SW480 (cell line): ENCODE measurements at regions not wholly inside any gene's neighbourhood (a gene's known extent, or its start where the extent isn't known, plus 50 kb on each side); places are given as distances from the start of the nearest gene placed in this dataset.
"Not testable (repeated sequence)": the region's sequence is repeated elsewhere in the genome, so short reads cannot be mapped to it uniquely, and the experiment has no call there.

Experiments used
- DNase-seq: peaks from one replicate; pipeline ENCODE4 v3.0.0-alpha.2; 2016; ENCODE audit warnings: low spot score

DNA sequence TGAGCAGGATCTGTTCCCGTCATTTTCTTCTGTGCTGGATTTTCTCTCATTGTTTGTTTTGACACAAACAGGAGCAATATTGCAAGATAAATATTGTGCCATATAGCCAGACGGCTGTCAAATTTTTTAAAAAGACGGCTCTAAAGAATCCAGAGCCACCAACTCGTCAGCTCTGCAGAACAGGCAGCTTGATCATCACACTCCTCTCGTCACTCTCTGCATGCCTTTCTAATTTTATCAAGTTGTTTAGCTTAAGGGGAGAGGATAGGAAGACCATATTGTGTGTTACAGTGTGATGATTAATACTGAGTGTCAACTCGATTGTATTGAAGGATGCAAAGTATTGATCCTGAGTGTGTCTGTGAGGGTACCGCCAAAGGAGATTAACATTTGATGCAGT lies 562.8 kb downstream of the GALC start:
- no peak for DNase-seq

DNA sequence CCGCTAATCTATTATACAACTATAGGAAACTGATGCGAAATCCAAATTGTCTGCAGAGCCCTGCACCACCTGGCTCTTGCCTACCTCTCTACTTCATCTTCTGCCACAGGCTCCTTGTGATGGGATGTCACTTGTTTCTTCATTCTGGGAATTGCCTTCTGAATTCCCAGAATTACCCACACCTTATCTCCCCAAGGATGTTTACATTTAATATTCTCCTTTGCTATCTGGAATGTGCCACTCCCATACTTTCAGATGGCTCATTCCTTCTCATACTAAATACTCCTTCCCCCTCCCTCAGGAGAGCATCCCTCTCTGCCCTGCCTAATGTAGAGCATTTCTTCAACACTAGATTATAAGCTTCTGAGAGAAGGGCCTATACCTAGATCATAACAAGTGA lies 573.1 kb downstream of the GALC start:
- no peak for DNase-seq

DNA sequence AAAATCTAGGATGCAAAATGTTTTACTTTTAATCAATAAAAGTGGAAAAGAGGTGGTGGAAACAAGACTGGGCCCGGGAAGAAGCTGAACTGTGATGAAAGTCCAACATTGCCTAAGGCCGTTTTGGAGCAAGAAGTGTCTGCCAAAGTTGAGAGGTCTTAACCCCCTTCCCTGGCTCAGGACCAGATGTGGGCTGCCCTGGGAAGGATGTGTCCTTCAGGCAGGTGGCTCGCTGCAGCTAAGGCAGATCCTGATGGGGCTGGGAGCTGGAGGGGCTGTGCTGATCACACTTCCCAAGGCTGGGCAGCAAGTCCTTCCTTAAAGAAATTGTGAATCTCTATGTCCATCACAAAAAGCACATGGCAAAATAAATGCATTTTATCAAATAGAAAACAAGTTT lies 581.6 kb downstream of the GALC start:
- no peak for DNase-seq

DNA sequence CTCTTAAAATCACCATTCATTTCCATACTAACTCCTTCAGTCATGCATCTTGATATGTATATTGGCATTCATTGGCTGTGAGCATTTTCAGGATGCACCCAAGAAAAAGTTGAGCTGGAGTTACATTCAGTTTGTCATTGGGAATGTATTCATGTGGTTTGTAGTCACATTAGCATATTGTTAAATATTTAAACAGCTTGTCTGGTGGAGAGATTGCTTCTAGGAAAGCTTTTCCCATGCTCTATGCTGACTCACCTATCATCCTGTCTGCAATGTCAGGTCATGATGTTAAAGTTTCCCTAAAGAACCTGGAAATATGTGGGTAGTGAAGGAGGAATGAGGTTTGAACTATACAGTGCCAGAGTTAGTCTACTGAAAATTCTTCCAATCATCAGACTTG lies 583.6 kb downstream of the GALC start:
- no peak for DNase-seq

DNA sequence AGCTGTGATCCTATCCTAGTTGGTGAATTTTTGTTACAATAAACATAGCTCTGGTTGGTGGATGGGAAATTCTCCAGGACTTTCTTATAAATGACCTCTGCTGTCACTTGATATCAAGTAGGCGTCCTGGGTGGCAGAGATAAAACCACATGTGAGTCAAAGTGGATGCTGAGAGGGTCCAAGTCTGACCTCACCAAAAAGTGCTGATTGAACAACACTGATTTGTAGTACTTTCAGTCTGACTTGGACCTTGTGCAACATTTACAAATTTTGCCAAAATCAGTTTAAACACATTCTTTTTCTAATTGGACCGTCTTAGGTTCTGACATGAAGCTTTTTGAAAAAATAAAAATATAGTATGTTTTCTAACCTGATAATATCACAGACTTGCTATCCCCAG lies 585.6 kb downstream of the GALC start:
- DNase-seq: no peak

DNA sequence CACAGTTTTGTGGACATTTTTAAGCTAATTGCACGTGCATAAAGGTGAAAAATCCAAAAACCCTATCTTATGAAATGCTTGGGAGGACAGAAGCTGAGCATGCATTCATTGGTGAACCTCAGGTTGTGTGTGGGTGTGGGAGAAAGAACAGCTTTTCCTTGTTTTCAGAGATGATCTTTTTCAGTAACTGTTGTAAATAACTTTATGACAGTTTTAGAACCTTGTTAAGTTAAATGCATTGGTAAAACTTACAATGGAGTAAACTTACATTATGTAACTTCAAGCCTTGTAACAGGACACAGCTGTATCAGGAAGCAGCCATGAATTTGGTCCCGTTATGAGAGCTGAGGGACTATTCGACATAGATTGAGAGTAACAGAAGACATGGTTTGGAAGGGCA lies 587.4 kb downstream of the GALC start:
- no peak for DNase-seq

DNA sequence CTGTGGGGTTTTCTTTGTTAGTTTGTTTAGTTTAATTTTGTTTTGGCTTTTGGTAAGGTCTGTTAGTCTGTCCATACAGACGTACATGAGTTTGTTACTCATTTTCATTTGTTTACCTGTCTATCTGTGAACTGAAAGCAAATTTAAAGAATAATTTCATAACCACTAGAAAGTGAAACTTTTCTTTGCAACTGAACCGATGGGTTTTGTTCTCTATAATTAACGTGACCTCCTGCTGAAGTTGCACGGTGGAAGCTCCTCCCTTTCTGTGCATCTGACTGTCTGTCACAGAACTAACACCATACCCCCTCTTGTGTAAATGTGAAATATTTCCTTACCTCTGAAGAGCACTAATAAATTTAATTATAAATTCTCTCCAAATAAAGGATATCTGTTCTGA lies 595.5 kb downstream of the GALC start:
- DNase-seq: no peak

DNA sequence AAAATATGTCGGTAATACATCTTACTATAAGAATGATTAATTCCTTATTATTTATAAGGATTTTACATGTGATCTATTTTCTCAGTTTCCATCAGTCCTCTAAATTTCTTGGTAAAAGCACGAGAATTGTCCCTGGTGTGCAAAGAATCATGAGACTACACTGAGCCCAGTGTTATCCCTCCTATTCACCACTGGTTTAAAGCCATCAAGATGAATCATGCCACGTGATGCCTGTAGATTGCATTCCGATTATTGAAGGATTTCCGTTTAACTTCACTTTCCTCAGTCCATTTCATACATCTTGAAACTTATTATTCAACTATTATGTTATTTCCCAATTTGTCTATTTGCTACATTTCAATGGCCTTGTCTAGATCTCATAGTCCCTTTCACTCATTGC lies 601.9 kb downstream of the GALC start:
- DNase-seq: no peak

DNA sequence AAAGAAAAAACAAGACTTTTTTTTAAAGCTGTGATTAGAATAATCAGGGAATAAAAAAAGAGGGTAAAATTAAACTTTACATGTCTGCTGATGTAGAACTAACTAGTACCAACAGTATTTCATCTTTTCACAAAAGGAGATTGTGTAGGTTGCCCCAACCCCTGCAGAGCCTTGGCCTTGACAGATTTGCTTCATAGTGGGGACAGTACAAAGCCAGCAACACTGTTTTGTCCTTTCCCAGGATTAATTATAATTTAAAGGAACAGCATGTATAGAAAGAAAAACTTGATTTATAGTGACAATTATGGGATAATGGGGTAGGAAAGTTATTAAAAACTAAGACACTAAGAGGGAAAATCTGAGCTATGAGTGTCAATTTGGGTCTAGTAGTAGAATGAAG lies 604.0 kb downstream of the GALC start:
- no peak for DNase-seq

DNA sequence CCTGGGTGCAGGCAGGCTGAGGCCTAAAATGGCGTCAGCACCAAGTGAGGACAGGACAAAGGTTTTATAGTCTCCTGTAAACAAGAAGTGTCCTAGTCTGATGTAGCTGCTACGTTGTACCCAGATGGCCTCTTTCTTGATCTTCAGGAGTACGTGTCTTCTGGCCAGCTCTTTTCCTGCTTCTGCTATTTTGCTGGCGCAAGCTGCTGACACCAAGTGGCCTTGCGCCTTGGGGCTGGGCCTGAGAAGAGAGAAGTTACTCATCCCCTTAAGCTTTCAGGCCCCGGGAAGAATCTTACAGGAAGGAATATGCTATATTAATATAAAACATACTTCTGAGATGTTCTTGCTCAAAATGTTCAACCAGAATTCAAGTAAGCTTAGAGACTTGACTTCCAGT lies 605.2 kb downstream of the GALC start:
- DNase-seq: no peak

DNA sequence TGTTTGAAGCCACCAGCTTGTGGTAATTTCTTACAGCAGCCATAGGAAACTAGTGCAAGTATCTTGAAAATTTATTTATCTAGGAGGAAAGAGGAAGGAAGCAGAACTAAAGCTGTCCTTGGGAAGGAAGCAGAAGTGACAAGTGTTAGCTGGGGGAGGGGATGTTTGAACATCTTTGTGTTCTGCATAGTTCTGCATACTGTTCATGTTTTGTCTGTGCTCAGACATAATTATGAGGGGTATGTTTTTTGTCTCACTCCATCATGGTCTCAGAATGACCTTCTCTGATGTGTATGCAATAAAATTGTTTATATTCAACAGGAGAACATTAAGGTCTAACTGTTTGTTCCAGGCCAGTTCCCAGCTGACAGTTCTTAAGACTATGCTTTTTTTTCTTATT lies 606.5 kb downstream of the GALC start:
- no peak for DNase-seq

DNA sequence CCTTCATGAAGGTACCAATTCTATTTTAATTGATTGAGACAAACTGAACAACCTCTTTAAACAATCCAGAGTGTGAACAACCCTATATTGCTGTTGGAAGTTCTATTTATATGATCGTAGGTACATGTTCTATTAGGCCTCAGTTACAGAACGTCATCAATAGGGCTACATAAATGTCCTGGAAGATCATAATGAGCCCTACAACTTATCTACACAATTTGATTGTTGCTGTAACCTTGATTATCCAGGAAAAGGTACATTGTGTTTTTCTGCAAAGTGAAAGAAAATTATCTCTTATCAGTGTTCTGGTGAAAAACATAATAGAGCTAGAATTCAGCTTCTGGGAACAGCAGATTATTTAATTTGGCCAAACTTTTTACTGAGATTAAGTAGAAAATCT lies 612.9 kb downstream of the GALC start:
- no peak for DNase-seq

DNA sequence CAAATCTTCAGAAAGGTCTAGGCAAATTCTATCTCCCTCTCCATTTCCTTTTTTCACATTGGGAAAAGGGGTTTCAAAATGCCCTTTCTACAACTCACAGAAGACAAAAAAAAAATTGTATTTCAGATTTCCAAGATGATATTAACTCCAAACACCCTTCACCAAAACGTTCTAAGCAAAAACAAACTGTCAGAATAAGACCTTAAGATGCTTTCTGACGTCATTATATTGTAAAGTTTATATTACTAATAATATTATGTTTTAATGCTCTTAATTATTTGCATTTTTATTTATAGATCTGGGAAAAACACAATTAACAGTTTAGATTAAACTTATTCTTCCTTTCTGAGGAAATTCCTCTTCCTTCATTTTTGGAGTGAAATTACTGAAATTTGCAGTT lies 624.2 kb downstream of the GALC start:
- no peak for DNase-seq

DNA sequence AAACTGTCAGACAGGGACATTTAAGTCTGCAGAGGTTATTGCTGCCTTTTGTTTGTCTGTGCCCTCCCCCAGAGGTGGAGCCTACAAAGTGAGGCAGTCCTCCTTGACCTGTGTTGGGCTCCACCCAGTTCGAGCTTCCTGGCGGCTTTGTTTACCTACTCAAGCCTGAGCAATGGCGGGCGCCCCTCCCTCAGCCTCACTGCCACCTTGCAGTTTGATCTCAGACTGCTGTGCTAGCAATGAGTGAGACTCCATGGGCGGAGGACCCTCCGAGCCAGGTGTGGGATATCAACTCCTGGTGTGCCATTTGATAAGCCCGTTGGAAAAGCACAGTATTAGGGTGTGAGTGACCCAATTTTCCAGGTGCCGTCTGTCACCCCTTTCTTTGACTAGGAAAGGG lies 632.7 kb downstream of the GALC start:
- not testable (repeated sequence) for DNase-seq

DNA sequence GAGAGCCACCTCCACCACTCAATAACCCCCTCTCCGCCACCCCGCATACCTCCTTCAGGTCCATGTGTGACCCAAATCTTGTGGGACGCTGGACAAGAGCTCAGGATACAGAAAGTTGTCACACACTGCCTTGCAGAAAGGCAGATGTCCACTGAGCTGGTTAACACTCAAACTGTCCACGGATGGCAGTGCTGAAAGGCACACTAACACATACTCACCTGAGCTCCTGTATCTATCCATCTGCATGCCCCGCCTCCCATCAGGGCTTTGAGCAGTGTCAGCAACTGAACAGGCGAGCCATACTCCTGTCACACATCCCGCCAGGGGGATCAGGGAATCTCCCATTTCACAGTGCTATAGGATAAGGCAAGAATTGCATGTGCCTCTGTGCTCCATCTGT lies 642.0 kb downstream of the GALC start:
- no peak for DNase-seq

DNA sequence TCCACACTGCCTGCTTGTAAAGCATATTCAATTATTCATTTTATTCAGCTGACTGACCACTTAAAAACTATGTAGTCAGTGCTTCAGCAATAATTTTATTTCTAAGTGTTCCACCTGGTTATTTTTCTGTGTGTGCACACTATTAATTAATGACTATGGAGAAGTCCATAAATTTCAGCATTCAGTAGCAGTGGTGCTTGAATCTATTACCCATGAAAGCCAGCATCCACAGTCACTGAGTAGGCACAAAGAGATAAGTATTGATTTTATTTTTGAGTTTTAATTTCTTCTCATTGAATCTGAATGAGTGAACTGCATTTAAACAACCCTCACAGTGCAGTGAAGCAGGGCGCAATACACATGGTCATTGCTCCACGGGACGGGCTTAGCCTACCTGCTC lies 643.1 kb downstream of the GALC start:
- DNase-seq: no peak

DNA sequence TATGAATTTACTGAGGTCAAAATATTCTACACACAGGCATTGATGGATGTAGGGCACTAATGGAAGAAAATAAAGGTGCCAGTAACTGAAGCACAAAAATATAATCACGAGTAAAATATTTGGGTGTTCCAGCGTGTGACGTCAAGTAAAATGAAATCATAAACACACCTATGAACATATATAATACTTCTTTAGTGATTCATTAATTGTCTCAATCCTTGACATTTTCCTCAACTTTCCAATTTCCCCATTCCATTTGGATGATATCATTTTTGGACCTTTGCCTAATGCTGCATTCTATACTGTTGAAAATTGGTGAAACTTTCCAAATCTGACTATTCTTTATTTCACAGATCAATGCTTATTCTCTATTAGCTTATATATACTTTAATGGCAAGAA lies 649.3 kb downstream of the GALC start:
- no peak for DNase-seq

DNA sequence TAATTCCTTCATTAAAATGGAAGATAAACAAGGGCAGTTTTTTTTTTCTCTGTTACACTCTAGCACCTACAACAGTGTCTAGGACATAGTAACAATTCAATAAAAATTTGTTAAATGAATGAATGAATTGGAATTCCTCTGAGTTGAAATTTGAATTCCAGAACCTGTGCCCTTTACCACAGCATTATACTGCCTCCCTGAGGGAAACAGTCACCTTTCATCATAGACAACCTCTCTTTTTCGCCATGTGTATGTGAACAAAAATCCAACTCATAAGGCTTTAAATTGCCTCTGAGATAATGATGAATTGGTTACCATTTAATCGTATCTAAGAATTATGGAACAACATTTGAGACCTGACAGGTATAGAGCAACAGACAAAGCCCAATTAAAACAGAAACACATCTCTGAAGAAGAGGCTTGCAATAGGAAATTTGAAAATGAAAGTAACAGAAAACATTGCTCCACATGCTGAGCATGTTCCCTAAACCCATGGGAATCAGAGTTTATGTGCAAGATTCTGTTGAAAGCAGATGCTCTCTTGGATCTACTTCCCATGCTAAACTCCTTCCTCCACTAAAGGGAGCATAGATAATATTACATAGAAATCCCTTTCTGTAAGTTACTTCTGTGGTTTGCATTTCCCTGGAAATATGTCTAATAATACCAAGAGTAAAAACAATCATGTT lies 657.8 kb downstream of the GALC start:
- DNase-seq: no peak

DNA sequence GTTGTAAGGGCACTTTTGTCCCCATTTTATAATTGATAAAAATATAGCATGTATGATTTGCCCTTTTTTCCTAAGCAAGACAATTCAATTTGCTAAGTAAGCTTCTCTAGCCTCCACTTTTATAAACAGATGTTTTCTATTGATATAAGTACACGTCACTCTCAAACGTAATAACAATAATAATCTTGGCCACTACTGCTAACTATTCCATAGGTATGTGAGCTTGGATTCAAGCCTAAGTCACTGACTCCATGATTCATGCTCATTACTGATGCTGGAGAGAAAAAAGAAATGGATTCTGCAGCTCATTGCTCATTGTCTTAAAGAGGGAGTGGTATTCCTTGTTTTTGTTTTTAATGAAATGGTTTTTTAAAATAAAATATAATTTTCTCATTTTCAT lies 661.0 kb downstream of the GALC start:
- DNase-seq: no peak

DNA sequence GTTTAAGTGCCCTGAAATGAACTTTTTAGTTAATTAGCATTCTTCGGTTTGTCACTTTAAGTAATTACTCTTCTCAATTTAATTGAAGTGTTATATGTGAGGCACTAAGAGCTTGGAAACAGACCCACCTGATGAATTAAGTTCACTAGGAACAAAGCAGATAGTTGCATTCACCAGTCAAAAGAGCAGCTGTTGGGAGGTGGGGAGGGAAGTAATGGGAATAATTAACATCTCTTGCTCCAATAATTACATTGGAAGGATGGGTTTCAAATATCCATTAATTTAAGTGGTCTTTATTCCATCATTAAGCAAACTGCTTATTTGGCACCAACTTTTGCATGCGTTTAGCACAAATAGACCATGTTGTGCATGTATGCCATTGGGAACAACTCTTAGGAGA lies 667.2 kb downstream of the GALC start:
- DNase-seq: no peak

DNA sequence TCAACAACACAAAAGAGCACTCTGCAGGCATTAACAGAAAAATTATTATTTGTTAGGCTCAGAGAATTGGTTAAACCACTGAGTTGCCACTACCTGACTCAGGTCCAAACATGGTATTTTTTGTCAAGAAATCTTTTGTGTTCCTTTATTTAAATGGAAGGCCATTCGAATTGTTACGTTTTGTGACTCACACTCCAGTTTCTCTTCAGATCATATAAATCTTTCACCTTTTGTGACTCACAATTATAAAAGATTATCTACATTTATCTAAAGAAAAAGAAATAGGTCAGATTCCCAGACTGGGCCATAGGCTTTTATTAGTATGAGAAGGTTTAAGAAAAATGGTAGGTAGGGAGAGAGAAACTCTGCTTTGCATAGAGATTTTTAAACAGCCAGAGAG lies 669.8 kb downstream of the GALC start:
- no peak for DNase-seq

DNA sequence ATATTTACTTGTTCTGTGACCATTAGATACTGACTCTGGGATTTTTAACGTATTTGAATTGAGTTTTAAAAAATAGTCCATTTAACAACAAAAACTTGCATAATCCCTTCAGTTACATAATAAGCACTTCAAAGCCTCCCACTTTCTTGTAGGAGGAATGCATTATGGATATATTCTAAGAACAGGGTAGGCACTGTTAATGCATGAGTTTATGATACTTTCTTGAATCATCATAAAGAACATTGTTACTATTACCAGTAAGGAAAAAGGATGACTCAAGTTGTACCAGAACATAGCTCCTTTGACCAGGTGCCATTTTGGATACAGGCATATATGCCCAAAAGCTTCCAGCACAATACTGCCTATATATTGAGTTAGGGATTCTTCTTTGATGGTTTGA lies 671.4 kb downstream of the GALC start:
- no peak for DNase-seq

DNA sequence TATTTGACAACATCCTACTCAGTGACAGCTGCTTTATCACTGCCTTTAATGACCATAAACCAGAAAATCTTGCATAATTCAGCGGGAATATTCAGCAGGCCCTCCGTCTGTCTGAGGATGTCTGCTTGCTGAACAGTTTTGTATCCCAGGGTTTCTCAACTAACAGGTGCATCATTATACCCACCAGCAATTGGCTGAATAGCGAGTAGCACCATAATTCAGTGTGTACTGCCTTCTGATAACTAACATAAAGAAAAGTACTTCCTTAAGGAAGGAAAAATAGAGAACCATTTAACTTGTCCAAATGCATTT lies 680.1 kb downstream of the GALC start:
- no peak for DNase-seq

DNA sequence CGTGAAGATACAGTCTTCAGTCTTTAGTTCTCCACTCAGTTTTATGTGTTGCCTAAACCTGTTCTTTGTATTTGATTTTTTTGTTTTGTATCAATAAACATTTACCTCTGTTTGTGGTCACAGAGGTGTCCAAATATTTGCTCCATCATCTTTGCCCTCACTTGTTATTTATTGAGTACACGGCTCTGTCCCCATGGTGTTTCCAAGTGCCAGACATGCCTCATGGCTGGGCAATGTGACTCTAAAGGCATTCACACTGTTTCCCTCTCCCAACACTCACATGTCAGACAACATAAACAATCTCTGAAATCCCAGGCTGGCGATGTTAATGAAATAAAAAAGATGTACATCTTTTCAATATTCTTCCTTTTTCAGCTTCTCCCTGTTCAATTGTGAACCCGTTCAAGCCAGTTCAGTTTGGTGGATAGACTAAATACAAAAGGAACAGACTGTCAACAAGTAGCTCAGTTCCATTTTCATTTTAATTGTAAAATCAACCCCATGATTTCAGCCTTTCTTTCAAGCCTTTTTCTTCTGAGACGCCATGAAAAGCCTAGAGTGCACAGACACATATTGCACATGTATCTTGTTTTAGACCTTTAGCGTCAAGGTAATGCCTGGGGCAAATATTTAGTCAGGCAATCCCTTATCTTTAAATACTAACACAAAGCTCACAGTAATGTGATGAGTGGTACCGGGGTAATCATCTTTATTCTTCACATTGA lies 680.7 kb downstream of the GALC start:
- no peak for DNase-seq
